Retinal pigment epithelial cell (primary cell): ENCODE measurements at regions not wholly inside any gene's neighbourhood (a gene's known extent, or its start where the extent isn't known, plus 50 kb on each side); places are given as distances from the start of the nearest gene placed in this dataset.

ENCODE experiments used
- DNase-seq: peaks from one replicate; pipeline ENCODE4 v3.0.0-alpha.2; 2010; ENCODE audit warnings: low read depth
- H3K4me3 ChIP-seq: 2 replicates; pipeline ENCODE4 v1.5.1; 2011; ENCODE audit warnings: mild to moderate bottlenecking, low read length, control low read depth, moderate library complexity
- CTCF ChIP-seq: conservative IDR thresholded peaks from 2 replicates; pipeline ENCODE4 v1.5.1; 2011; ENCODE audit warnings: low read depth, low read length, control low read depth, inconsistent platforms

GRCh38 chr21:28083350-28083749 lies 909.3 kb downstream of the LTN1 start:
- DNase-seq = no peak
- H3K4me3 ChIP-seq = no peak overlapping the region
- TF ChIP-seq CTCF = peak; percentile 15

GRCh38 chr21:28078126-28078525 lies 914.6 kb downstream of the LTN1 start:
- no peak for TF ChIP-seq CTCF
- no peak for DNase-seq
- H3K4me3 ChIP-seq = no peak overlapping the region

- no peak for DNase-seq
- TF ChIP-seq CTCF = no peak
- H3K4me3 ChIP-seq = no peak overlapping the region
Measured at GRCh38 chr21:28074676-28075075, 918.0 kb downstream of the LTN1 start.

- DNase-seq = no peak
- no peak for TF ChIP-seq CTCF
- H3K4me3 ChIP-seq = no peak overlapping the region
Measured at GRCh38 chr21:28072601-28073000, 920.1 kb downstream of the LTN1 start.

- no peak overlapping the region for H3K4me3 ChIP-seq
- TF ChIP-seq CTCF = no peak
- peak; percentile 98 for DNase-seq
Measured at GRCh38 chr21:28069450-28069923, 923.2 kb downstream of the LTN1 start.

GRCh38 chr21:28068455-28069358 lies 924.0 kb downstream of the LTN1 start:
- TF ChIP-seq CTCF = no peak
- no peak overlapping the region for H3K4me3 ChIP-seq
- DNase-seq = peak; percentile 21
